Stimulated activated CD4-positive, alpha-beta T cell treated with anti-CD3 and anti-CD28 coated beads, Interleukin-1b, Interleukin-23, amount 100 ng/mL, for 24 hours (primary cell): ENCODE measurements at regions not wholly inside any gene's neighbourhood (a gene's known extent, or its start where the extent isn't known, plus 50 kb on each side); places are given as distances from the start of the nearest gene placed in this dataset.

Source experiments
- DNase-seq, 4 experiments: peaks; one replicate each; pipeline ENCODE4 v3.0.0-alpha.2; 2020; ENCODE audit warnings: low read depth in 4 of 4, low spot score in 1 of 4

DNA sequence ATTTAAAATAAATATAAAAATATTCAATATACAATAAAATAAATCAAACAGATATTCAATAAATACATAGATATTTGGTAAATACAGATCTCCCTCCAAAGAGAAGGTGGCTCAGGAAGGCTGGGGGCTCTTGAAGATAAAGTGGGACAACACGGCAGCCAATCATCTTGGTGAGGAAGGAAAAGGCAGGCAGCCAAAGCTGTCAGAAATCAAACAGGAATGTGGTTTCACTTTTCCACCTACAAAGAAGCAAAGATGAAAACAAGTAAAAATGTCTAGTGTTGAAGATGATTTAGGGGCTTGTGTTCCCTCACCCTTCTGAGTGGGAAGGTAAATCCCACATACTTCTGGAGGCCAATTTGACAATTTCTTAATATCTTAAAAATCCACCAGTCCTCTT lies 85.7 kb downstream of the B3GNT2 start:
- DNase-seq = no peak

DNA sequence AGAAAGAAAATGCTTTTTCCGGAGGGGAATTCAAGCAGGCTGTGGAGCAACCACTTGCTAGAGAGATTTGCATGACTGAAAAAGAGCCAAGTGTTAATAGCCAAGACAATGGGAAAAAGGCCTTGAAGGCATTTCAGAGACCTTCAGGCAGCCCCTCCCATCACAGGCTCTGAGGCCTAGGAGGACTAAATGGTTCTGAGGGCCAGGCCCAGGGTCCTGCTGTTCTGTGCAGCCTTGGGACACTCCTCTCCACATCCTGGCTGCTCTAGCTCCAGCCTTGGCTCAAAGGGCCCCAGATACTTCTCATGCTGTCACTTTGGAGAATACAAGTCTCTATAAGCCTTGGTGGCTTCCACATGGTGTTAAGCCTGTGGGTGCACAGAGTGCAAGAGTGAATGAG lies 81.8 kb downstream of the B3GNT2 start:
- no peak for DNase-seq
